ENCODE measurements at regions not wholly inside any gene's neighbourhood (a gene's known extent, or its start where the extent isn't known, plus 50 kb on each side); places are given as distances from the start of the nearest gene placed in this dataset.

DNA sequence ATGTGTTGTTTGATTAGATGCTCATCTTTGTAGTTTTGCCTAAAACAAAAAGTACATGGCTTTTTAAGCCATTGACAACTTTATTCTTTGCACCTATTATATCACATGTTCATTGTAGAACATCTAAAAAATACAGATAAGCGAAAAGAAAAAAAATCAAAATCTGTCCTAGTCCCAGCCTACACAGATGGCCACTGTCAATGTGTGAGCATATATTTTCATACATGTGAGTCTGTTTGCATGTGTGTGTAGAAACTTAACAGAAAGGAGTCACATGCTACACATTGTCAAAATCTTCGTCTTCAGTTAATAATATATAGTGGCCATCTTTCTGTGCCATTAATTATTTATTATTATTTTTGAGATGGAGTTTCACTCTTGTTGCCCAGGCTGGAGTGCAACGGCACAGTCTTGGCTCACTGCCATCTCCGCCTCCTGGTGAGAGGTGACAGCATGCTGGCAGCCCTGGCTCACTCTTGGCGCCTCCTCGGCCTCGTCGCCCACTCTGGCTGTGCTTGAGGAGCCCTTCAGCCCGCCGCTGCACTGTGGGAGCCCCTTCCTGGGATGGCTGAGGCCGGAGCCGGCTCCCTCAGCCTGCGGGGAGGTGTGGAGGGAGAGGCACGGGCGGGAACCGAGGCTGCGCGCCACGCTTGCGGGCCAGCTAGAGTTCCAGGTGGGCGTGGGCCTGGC, 68.5 kb upstream of the AMZ2 start:
- no peak for DNase-seq
- Histone ChIP-seq H3K4me3 (ENCODE audit: low read depth, low read length) (no peak overlapping the region), H3K4me1 (0 out of 2 replicates have a peak, but pooled peaks cover 3% of the 10 kb centered on the region), H3K9me3 (no peaks in the 10 kb centered on the region; the same call in none of the 2 replicates), H3K27me3 (no peaks in the 10 kb centered on the region), H3K36me3 (no peaks in the 10 kb centered on the region)
- no peak for TF ChIP-seq CTCF (IDR thresholded peaks at IDR 0.05; ENCODE audit: low read depth, low read length)

- Histone ChIP-seq H3K36me3 (no peaks in the 10 kb centered on the region), H3K4me1 (0 out of 2 replicates have a peak, but pooled peaks cover 3% of the 10 kb centered on the region), H3K9me3 (no peaks in the 10 kb centered on the region; the same call in none of the 2 replicates), H3K27me3 (no peaks in the 10 kb centered on the region), H3K4me3 (ENCODE audit: low read depth, low read length) (no peak overlapping the region)
- no peak for TF ChIP-seq CTCF (IDR thresholded peaks at IDR 0.05; ENCODE audit: low read depth, low read length)
- DNase-seq, result no peak
Measured at GRCh38 chr17:68179926-68180285, 67.9 kb upstream of the AMZ2 start.

DNA sequence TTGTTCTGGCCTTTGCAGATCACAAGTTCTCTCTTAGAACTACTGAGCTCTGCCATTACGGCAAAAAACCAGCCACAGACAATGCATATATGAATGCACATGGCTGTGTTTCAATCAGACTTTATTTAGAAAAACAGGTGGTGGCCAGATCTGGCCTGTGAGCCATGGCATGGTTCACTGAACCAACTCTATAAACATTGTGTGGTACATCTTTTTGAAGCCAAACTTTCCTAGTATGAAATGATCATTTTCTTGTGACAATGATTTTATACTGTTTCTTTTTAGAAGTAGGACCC, 65.9 kb upstream of the AMZ2 start:
- Histone ChIP-seq H3K36me3 (no peaks in the 10 kb centered on the region), H3K27me3 (no peaks in the 10 kb centered on the region), H3K9me3 (no peaks in the 10 kb centered on the region; the same call in none of the 2 replicates), H3K4me1 (0 out of 2 replicates have a peak, but pooled peaks cover 3% of the 10 kb centered on the region), H3K4me3 (ENCODE audit: low read depth, low read length) (no peak overlapping the region)
- DNase-seq, result no peak
- no peak for TF ChIP-seq CTCF (IDR thresholded peaks at IDR 0.05; ENCODE audit: low read depth, low read length)

- Histone ChIP-seq H3K9me3 (no peaks in the 10 kb centered on the region; the same call in none of the 2 replicates), H3K4me1 (0 out of 2 replicates have a peak, but pooled peaks cover 3% of the 10 kb centered on the region), H3K27me3 (no peaks in the 10 kb centered on the region), H3K4me3 (ENCODE audit: low read depth, low read length) (no peak overlapping the region), H3K36me3 (no peaks in the 10 kb centered on the region)
- DNase-seq, result no peak
- no peak for TF ChIP-seq CTCF (IDR thresholded peaks at IDR 0.05; ENCODE audit: low read depth, low read length)
Measured at GRCh38 chr17:68182940-68183551, 64.8 kb upstream of the AMZ2 start.

DNA sequence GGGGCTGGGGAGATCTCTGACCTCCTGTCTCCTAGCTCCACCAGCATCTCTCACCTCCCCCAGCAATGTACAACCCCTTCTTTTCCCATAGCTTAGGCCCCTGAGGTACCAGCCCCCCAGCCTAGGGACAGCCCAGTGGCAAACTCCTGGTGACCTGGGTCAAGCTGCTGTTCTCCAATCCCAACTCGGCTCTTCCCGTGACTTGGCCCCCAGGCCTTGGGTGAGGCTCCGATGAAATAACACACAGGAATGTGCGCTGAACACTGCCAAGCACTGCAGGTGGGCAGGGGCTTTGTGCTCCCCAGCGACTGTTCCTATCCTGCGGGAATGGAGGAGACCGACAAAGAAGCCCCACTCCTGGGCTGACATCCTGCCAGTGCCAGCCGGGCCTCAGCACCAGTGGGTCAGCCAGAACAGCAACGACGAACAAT, 63.7 kb upstream of the AMZ2 start:
- no peak for TF ChIP-seq CTCF (IDR thresholded peaks at IDR 0.05; ENCODE audit: low read depth, low read length)
- no peak overlapping the region for H3K4me3 ChIP-seq (ENCODE audit: low read depth, low read length)
- DNase-seq, result no peak

GRCh38 chr17:68184816-68185436, 62.9 kb upstream of the AMZ2 start:
- DNase-seq, result no peak
- Histone ChIP-seq H3K9me3 (no peaks in the 10 kb centered on the region; the same call in none of the 2 replicates), H3K4me1 (0 out of 2 replicates have a peak, but pooled peaks cover 3% of the 10 kb centered on the region), H3K36me3 (no peaks in the 10 kb centered on the region), H3K4me3 (ENCODE audit: low read depth, low read length) (no peak overlapping the region), H3K27me3 (no peaks in the 10 kb centered on the region)
- no peak for TF ChIP-seq CTCF (IDR thresholded peaks at IDR 0.05; ENCODE audit: low read depth, low read length)

More for the DNA sequence above, 63.7 kb upstream of the AMZ2 start:
- no peaks in the 10 kb centered on the region for H3K36me3 ChIP-seq
- 0 out of 2 replicates have a peak, but pooled peaks cover 3% of the 10 kb centered on the region for H3K4me1 ChIP-seq
- H3K9me3 ChIP-seq, result no peaks in the 10 kb centered on the region; the same call in none of the 2 replicates
- no peaks in the 10 kb centered on the region for H3K27me3 ChIP-seq
